Kidney (tissue), 13 donors: ENCODE measurements at regions not wholly inside any gene's neighbourhood (a gene's known extent, or its start where the extent isn't known, plus 50 kb on each side); places are given as distances from the start of the nearest gene placed in this dataset.

ENCODE experiments used
- DNase-seq, 5 donors: peaks; one replicate each; pipeline ENCODE4 v3.0.0-alpha.2; 2013 to 2020
- FAIRE-seq: peaks from 2 replicates; lab custom pipeline; 2012; peaks lifted over from hg19 to GRCh38; lab: Jason Lieb, UNC
- H3K27ac ChIP-seq, 2 donors: one replicate each; pipeline ENCODE4 v1.7.0; 2013; ENCODE audit warnings: low read depth in 2 of 2, low read length in 2 of 2, inconsistent platforms in 1 of 2
- H3K27me3 ChIP-seq: one replicate; pipeline ENCODE4 v1.7.1; 2013; ENCODE audit warnings: low read length, inconsistent platforms; ENCODE audit not compliant: control insufficient read depth, insufficient read depth
- H3K36me3 ChIP-seq, 3 donors: one replicate each; pipeline versions ENCODE4 v1.7.0 to v1.7.1; 2013; ENCODE audit warnings: low read length in 3 of 3, control low read depth in 1 of 3, inconsistent platforms in 1 of 3; ENCODE audit not compliant: insufficient read depth in 3 of 3, control insufficient read depth in 2 of 3
- H3K4me1 ChIP-seq, 3 donors: one replicate each; pipeline versions ENCODE4 v1.7.0 to v1.7.1; 2013; ENCODE audit warnings: low read length in 3 of 3, inconsistent platforms in 1 of 3, low read depth in 1 of 3; ENCODE audit not compliant: control insufficient read depth in 2 of 3, insufficient read depth in 2 of 3
- H3K4me3 ChIP-seq, 3 donors: one replicate each; pipeline versions ENCODE4 v1.7.0 to v1.8.1; 2013; ENCODE audit warnings: low read length in 3 of 3, control low read depth in 1 of 3, inconsistent platforms in 1 of 3
- H3K9ac ChIP-seq, 3 donors: one replicate each; pipeline versions ENCODE4 v1.7.0 to v1.7.1; 2013; ENCODE audit warnings: low read length in 3 of 3, control low read depth in 1 of 3, inconsistent platforms in 1 of 3
- H3K9me3 ChIP-seq, 3 donors: one replicate each; pipeline versions ENCODE4 v1.7.0 to v1.7.1; 2013; ENCODE audit warnings: low read length in 3 of 3, control low read depth in 1 of 3, inconsistent platforms in 1 of 3; ENCODE audit not compliant: control insufficient read depth in 2 of 3, insufficient read depth in 1 of 3
- intact Hi-C: fragments of 100-400 bp; cut with DNase I; formaldehyde crosslinking; loops from one replicate; pipeline ENCODE4 v1.11.1; 2022
- TF ChIP-seq, protein P1 (sequence below): IDR thresholded peaks from 3 replicates; pipeline ENCODE4 v1.5.1; 2012; ENCODE audit warnings: mild to moderate bottlenecking, moderate library complexity, borderline replicate concordance; ENCODE audit not compliant: insufficient read depth; ENCODE audit errors: extremely low read depth
- donor health status: control.
- donor health status: control.
- donor health status: control.
- donor health status: control.
- donor health status: control.
- donor health status: DM: yes; HTN: yes; CAD: no.
- donor health status: Normal renal cell carcinoma (clear cell type).

DNA sequence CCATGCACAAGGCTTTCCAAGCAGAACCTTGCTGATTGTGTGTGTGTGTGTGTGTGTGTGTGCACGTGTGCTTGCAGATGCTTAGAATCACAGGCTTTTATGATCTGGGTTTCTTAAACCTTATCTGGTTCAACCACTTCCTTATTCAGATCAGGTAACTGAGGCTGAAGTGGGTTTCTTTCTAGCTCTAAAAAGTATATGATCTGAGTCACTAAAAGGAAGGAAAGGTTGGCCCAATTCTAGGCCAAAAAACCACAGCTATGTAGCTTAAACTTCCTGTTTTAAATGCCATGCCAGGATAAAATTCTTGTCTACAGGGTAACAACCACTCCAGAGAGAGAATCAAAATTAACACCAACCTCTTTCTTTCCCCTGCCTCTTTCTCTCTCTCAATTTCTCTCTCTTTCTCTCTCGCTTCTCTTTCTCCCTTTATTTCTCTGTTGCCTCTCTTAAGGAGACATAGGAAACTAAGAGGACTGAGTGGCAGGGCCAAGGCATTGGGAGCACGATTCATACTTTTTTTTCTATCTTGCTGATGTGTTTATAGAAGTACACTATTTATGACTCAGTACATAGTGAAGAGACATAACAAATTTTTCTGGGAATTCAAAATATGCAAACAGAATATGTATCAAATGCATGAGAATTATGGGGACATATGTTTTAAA, 140.3 kb downstream of the TRIB2 start:
- Histone ChIP-seq H3K4me3 (no peak overlapping the region), H3K27me3 (no peaks in the 10 kb centered on the region), H3K9ac (no peak overlapping the region), H3K27ac (no peak overlapping the region), H3K36me3 (no peaks in the 10 kb centered on the region), H3K9me3 (no peaks in the 10 kb centered on the region), H3K4me1 (no peaks in the 10 kb centered on the region)
- FAIRE-seq (no peak), DNase-seq (no peak)
- intact Hi-C loops: no loop called here
- TF ChIP-seq, protein P1, sequence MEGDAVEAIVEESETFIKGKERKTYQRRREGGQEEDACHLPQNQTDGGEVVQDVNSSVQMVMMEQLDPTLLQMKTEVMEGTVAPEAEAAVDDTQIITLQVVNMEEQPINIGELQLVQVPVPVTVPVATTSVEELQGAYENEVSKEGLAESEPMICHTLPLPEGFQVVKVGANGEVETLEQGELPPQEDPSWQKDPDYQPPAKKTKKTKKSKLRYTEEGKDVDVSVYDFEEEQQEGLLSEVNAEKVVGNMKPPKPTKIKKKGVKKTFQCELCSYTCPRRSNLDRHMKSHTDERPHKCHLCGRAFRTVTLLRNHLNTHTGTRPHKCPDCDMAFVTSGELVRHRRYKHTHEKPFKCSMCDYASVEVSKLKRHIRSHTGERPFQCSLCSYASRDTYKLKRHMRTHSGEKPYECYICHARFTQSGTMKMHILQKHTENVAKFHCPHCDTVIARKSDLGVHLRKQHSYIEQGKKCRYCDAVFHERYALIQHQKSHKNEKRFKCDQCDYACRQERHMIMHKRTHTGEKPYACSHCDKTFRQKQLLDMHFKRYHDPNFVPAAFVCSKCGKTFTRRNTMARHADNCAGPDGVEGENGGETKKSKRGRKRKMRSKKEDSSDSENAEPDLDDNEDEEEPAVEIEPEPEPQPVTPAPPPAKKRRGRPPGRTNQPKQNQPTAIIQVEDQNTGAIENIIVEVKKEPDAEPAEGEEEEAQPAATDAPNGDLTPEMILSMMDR: no peak

GRCh38 chr2:12857891-12858290, 141.2 kb downstream of the TRIB2 start:
- no peak overlapping the region for H3K27ac ChIP-seq
- H3K36me3 ChIP-seq: no peaks in the 10 kb centered on the region
- no peaks in the 10 kb centered on the region for H3K4me1 ChIP-seq
- no peaks in the 10 kb centered on the region for H3K9me3 ChIP-seq
- intact Hi-C loops: no loop called here
- DNase-seq (no peak), FAIRE-seq (no peak)
- H3K4me3 ChIP-seq: no peak overlapping the region
- H3K9ac ChIP-seq: no peak overlapping the region
- TF ChIP-seq, protein P1: no peak
- H3K27me3 ChIP-seq: no peaks in the 10 kb centered on the region

- Histone ChIP-seq H3K9ac (no peak overlapping the region), H3K27me3 (no peaks in the 10 kb centered on the region), H3K27ac (no peak overlapping the region), H3K36me3 (no peaks in the 10 kb centered on the region), H3K4me1 (no peaks in the 10 kb centered on the region), H3K4me3 (no peak overlapping the region), H3K9me3 (peaks cover 0 to 8% (median under 1%) of the 10 kb centered on the region in 3 donors)
- FAIRE-seq (no peak), DNase-seq (no peak)
- TF ChIP-seq, protein P1: no peak
- intact Hi-C loops: no loop called here
Measured at GRCh38 chr2:12858786-12859185, 142.1 kb downstream of the TRIB2 start.
